ENCODE measurements at regions not wholly inside any gene's neighbourhood (a gene's known extent, or its start where the extent isn't known, plus 50 kb on each side); places are given as distances from the start of the nearest gene placed in this dataset.

DNA sequence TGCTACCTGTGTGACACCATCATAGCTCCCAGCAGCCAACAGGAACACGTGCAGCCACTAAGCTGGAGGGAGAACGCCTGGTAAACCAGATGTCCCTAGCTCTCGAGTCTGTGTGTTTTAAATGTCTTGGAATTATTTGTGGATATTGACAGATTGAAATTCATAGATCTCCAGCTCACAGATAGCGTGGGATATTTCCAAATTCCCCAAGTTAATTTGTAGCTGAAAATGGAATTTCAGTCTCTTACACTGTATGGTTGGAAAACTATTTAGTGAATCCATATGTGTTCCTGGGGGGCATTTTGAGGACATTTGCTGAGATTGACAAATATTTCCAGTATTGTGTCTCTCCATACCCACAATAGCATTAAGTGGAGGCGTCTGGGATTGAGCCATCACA lies 618.6 kb upstream of the TMEM132C start:
- DNase-seq (ENCODE audit: low spot score): no peak
- in situ Hi-C loops (cut with HindIII; ENCODE audit: low sequenced_read_pairs): no loop called here

DNA sequence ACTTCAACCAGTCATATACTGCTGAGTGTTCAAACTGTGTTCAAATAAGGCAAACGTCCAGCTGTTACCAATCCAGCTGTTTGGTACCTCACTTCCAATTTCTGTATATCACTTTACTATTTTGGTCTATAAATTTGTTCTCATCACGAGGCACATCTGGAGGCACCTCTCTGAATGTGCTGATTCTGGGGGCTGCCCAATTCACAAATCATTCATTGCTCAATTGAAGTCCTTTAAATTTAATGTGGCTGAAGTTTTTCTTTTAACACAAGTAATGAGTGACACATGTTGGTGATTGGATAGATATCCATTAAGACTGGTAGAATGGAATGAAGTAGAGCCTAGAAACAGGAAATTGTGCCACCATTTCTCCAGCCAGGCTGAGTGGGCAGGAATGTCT lies 617.0 kb upstream of the TMEM132C start:
- no peak for DNase-seq (ENCODE audit: low spot score)
- in situ Hi-C loops (cut with HindIII; ENCODE audit: low sequenced_read_pairs): no loop called here

DNA sequence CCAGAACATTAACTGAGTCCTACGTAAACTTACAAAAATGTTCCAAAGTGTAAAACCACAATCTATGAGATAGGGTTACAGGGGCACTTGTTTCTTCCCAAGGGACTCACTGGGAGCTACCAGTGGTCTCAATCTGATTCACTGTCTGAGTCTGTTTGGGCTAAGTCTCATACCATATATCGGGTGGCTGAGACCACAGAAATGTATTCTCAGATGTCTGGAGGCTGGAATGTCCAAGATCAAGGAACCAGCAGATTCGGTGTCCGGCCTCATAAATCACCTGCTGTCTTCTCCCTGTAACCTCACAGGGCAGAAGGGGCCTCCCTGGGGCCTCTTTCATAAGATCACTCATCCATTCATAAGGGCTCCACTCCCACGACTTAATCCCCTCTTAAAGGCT lies 616.3 kb upstream of the TMEM132C start:
- in situ Hi-C loops (cut with HindIII; ENCODE audit: low sequenced_read_pairs): no loop called here
- DNase-seq (ENCODE audit: low spot score): no peak

DNA sequence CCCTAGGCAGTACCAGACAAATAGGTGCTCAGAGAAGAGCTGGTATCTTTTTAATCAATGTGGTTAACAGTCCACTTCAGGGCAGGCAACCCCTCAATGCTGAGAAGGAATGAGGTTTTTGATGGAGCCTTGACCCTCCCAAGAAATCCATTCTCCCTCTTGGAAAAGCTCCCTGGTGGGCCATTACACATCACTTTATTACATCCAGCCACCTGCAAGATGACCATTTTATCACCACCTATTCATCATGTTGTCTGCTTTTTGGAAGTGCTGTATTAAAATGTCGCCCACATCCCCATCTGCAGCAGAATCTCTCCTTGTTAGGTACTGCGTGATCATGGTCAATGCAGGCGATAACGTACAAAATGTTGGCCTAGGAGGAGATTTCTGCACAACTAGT lies 614.7 kb upstream of the TMEM132C start:
- DNase-seq (ENCODE audit: low spot score): no peak
- in situ Hi-C loops (cut with HindIII; ENCODE audit: low sequenced_read_pairs): no loop called here

DNA sequence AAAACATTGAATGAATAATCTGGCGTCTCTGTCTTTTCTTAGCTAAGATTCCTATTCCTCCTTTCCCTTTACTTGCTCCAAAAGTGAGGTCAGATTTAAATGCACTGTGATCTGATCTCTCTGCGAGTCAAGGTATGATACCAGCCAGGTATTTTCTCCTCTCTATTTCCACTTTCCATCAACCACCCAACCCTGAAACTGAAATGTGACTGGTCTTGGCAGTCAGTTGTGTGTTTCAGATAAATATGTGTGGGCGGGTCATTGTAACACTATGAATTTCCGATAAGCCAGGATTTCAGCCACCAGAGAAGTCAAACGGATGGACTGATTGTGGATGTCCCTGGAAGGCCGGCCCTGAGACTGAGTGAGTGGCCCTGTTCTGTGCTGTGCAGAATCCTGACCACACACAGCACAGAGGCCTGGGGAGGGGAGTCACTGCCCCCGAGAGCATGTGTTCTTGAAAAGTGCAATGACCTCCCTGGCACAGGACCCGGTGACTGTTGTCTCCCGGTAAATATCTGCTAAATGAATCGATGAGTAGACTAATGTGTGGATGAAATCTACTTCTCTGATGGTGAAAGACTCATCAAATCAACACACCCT lies 612.5 kb upstream of the TMEM132C start:
- in situ Hi-C loops (cut with HindIII; ENCODE audit: low sequenced_read_pairs): no loop called here

DNA sequence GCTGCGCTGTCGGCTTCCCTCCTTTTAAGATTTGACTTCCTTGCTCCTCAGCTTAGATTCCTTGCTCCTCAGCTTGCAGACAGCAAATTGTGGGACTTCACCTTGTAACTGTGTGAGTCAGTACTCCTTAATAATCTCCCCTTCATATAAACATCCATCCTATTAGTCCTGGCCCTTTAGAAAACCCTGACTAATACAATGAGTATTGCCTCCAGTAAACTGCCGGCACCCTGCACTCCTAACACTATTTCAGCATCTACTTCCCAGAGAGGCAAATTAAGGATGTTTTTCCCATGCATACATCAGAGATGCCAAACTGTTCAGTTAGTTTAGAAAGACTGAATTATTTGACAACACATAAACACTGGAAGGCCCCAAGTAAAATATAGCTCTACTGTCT lies 611.3 kb upstream of the TMEM132C start:
- DNase-seq (ENCODE audit: low spot score): no peak
- in situ Hi-C loops (cut with HindIII; ENCODE audit: low sequenced_read_pairs): no loop called here

More for the DNA sequence above, 612.5 kb upstream of the TMEM132C start:
- DNase-seq (ENCODE audit: low spot score): no peak

DNA sequence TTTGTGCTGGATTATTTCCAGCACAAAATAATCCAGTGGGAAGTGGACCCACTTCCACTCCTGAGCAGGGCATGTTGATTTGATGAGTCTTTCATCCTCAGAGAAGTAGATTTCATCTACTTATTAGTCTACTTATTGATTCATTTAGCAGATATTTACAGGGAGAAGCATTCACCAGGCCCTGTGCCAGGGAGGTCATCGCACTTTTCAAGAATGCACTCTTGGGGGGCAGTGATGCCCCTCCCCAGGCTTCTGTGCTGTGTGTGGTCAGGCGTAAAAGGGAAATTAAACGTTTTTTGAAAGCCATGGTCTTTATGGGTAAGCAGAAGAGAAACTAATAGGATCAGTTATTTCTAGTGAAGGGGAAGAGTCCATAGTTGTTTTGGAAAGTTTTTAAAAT lies 610.7 kb upstream of the TMEM132C start:
- DNase-seq (ENCODE audit: low spot score): no peak
- in situ Hi-C loops (cut with HindIII; ENCODE audit: low sequenced_read_pairs): no loop called here

DNA sequence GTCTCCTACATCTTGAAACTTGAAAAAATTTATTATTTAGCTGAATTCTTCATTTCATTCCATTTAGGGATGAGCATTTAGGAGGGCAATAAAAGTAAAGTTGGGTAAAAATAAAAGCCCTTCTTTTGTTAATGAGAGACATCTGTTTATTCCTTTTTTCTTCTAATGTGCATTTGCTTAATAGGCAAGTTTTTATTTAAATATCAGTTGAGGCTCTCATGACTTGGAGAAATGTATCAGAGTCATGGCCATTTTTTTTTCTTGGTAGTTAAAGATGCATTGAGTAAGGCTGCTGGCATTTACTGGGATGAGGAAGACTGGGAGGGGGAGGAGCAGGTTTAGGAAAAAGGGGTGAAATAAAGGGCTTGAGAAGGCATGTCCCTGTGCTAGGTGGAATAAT lies 609.9 kb upstream of the TMEM132C start:
- DNase-seq (ENCODE audit: low spot score): no peak
- in situ Hi-C loops (cut with HindIII; ENCODE audit: low sequenced_read_pairs): no loop called here

DNA sequence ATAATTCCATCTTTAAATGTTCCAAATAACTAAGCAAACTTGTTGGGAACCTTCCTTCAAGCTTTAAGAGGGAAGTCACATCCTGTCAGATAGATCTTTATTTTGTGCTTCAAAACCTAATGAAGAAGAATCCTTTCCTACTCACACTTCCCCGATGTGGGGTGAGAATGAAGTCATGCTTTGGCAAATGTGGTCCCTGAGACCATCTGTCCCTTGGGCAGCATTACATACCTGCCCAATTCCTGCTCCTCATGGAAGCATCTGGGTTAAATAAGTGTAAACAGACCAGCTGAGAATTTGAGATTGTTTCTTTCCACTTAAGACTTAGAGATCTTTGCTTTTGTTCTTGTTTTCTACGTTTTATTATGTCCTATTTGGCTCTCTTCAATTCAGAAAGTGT lies 606.0 kb upstream of the TMEM132C start:
- DNase-seq (ENCODE audit: low spot score): peak; percentile 96
- in situ Hi-C loops (cut with HindIII; ENCODE audit: low sequenced_read_pairs): no loop called here

DNA sequence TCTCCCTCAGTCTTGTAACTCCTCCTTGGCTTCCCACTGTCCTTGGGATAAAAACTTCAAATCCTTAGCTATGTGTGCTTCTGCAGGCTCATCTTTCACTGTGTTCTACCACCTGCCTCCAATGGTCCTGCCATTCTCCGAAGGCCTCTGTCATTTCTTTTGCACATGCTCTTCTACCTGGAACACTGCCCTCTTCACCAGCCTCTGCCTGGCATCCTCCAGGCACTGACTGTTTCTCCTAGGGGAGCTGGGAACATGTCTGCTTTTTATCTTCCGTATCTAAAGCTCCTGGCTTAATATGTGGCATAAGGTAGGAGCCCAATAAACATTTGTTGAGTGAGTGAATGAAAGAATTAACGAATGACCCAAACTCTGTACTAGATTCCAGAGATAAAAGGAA lies 603.3 kb upstream of the TMEM132C start:
- DNase-seq (ENCODE audit: low spot score): peak; percentile 75
- in situ Hi-C loops (cut with HindIII; ENCODE audit: low sequenced_read_pairs): no loop called here

DNA sequence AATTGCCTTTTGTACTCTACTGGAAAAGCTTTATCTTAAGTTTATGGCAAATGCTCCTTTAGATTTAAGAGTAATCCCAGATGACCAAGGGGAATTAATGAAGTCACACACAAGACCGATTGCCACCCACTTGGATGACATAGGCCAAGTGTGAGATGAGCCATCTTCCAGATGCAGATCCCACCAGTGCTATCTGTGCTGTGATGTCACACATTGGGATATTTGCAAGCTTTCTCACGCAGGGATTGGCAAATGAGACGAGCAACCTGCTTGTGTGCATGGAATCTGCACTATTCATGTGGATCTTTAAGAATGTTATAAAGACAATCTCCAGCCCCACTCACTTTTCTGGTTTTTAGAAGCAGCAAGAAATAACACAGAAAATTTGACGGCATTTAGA lies 602.1 kb upstream of the TMEM132C start:
- in situ Hi-C loops (cut with HindIII; ENCODE audit: low sequenced_read_pairs): no loop called here
- DNase-seq (ENCODE audit: low spot score): no peak

DNA sequence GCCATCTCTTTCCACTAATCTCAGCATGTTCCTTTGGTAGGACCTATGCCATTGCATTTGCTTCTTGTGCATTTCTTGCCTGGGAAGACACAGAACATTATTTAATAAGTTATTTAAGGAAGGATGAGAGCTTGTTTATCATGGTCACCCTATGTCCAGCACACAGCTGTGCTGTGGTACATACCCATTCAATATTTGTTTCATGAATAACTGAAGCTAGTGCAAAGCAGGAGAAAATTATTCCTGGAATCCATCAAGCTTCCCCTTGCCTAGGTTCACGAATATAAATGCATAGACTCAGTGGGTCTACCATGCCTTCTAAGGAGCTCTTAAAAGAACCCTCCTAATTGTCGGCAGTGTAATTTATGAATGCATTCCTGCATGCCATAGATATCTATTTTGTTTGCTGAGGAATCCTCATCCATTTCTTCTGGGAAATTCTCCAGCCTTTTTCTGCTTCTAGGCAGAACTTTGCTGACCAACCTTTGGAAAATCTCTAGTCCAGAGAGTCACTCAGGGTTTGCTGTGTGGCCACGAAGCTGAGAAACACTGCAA lies 599.8 kb upstream of the TMEM132C start:
- DNase-seq (ENCODE audit: low spot score): no peak
- in situ Hi-C loops (cut with HindIII; ENCODE audit: low sequenced_read_pairs): no loop called here

DNA sequence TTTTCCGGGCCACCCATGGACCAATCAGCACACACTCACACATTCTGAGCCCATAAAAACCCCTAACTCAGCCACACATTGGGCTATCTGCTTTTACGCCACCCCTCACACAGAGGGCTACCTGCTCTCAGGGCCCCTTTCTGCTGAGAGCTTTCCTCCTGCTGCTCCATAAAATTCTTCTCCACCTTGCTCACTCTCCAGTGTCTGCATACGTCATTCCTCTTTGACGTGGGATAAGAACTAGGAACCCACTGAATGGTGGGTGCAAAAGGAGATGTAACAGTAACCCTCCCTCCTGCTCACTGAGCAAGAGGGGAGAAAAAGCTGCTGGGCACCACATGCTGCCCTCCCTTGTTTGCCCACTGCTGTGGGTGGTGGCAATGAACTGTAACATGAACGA lies 596.7 kb upstream of the TMEM132C start:
- in situ Hi-C loops (cut with HindIII; ENCODE audit: low sequenced_read_pairs): no loop called here

DNA sequence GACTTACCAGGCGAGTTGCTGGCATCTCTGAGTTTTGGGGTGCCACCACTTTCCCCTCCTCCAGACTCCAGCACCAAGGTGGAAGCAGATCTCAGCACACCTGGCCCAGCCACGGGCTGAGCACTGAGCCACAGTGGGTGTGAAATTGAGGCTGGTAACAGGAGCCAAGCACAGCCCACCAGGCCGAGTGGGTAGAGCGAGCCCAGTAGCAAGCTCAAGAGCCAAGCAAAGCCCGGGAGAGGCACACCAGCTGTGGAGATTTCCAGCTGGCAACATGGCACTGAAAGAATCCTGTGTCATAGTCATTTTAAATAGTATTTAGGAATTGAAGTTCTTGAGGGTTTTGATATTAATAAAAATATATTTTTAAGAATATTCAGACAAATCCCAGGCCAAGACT lies 596.2 kb upstream of the TMEM132C start:
- no peak for DNase-seq (ENCODE audit: low spot score)
- in situ Hi-C loops (cut with HindIII; ENCODE audit: low sequenced_read_pairs): no loop called here

More for the DNA sequence above, 596.7 kb upstream of the TMEM132C start:
- no peak for DNase-seq (ENCODE audit: low spot score)

DNA sequence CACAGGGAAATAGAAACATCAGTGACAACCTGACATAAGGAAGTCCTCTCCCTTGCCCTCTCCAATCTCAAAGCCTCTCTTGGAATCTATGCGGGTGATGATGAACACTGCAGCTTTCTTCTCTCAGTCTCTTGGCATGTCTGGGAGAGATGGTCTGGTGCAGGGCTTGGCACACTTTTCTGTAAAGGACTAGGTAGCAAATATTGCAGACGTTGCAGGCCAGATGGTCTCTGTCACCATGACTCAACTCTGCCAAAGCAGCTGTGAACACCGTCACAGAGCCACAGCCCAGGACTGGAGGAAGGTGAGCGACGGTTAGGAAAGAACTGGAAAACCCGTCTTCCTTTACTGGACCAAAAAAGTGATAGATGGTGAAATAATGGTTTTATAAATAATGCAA lies 591.0 kb upstream of the TMEM132C start:
- DNase-seq (ENCODE audit: low spot score): peak; percentile 54
- in situ Hi-C loops (cut with HindIII; ENCODE audit: low sequenced_read_pairs): no loop called here

DNA sequence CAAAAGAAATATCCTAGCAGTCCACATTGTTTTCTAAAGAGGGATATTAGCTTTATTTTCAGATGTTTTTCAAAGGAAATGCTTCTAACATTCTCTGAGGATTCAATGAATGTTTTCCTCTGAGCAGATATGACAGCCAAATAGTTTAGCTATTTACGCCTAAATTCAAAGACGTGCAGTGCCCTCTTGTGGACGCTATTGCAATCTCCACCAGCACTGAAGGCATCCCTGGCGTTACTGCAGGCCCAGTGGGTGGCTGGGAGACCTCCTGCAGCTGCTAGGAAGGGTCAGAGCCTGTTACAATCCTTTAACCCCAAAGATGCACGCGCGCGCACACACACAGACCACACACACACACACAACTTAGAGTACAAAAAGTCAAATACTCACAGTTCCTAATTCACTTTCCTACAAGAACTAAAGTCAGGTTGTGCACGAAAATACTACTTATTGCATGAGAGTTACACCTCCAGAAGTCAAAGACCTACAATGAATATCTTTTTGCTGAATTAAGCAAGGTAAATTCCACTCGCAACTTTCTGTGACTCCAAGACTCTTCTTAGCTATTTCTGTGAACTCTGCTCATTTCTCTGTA lies 589.3 kb upstream of the TMEM132C start:
- in situ Hi-C loops (cut with HindIII; ENCODE audit: low sequenced_read_pairs): no loop called here
- peak; percentile 94 for DNase-seq (ENCODE audit: low spot score)

DNA sequence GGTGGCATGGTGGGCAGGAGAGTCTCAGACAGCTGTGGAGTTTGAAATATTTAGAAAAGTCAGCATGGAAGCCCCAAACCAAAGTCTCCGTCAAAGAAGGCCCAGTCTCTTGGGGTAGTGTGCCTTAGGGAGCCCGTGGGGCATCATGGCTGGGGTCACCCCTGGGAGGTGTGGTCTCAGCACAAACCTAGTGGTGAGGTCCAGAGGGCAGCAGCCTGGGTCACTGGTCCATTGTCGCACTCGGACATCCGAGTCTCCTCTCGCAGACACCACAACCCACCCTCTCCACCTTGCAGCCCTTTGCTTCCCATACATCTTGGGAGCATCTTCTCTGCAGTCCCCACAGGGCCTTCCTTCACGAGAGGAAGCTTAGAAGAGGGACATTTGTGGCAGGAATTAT lies 588.0 kb upstream of the TMEM132C start:
- DNase-seq (ENCODE audit: low spot score): no peak
- in situ Hi-C loops (cut with HindIII; ENCODE audit: low sequenced_read_pairs): no loop called here

DNA sequence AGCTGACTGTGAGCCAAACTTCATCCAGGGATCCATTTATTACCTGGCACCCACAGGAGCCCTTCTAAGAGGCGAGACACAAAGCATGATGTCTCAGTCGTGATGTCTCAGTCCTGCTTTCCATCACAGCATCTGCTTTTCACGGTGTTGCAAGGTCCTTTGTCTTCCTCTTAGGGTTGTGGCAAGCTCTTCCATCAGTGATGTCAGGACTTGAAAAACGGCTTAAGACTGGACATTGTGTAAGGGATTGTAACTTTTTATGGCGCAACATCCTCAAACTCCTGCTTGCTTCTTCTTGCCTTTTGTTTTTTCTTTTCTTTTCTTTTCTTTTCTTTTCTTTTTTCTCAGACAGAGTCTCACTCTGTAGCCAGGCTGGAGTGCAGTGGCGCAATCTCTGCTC lies 586.5 kb upstream of the TMEM132C start:
- in situ Hi-C loops (cut with HindIII; ENCODE audit: low sequenced_read_pairs): no loop called here
- DNase-seq (ENCODE audit: low spot score): no peak

DNA sequence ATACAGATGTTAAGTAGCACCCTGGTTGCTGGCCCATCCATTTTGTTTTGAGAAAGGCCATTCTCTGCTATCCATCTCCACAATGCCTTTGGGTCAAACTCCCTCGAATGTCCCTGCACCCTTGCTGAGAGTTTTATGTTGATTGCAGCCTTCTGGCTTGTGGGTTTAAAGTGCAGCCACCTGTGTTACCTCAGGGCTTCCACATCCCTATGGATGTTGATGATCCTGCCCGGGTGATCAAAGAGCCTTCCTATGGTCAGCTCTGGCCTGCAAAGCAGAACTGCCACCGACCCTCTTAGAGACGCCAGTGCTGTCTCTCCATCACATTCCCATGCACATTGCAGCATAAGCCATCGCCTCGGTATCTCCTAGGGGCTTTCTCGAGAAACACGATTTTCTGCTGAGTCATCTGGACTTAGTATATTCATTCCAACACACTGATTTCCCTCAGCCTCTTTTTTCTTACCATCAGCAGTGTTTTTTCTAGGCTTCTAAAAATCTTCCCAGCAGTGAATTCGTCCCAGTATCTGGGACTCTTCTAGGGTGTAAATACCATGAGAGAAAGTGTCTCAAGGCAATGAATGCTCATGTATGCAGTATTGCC lies 585.7 kb upstream of the TMEM132C start:
- in situ Hi-C loops (cut with HindIII; ENCODE audit: low sequenced_read_pairs): no loop called here
- no peak for DNase-seq (ENCODE audit: low spot score)

DNA sequence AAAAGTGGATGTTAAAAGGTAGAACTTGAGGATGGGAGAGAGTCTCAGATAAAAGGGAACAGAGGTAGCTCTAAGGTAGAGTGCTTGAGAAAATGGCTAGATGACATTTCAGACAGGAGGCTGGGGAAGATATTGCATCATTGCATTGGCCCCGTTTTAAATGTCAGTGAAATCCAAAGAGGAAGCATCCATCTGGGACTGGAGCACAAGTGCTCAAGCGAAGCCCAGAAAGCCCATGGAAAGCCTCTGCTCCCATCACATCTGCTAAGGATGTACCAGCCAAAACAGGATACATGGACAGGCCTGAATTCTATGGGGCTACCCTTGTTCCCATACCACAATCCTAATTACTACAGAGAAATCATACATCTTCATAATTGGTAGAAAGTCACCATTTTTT lies 581.5 kb upstream of the TMEM132C start:
- in situ Hi-C loops (cut with HindIII; ENCODE audit: low sequenced_read_pairs): no loop called here

DNA sequence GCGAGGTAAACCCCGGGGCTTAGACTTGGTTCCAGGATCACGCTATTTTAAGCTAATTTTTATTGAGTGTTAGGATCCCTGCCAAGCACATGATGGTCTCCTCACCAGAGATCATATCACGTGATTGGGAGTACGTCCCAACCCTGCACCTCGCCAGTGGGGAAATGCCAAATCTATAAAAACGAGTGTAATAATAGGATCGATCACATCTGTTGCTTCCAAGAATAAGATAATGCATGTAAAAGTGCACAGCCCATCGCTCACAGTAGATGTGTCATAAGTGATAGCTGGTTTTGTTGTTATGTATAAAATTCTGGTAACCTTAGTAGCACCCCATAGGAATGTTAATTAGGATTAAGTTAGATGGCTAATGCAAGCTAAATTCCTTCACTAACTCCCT lies 581.0 kb upstream of the TMEM132C start:
- DNase-seq (ENCODE audit: low spot score): peak; percentile 89
- in situ Hi-C loops (cut with HindIII; ENCODE audit: low sequenced_read_pairs): no loop called here

More for the DNA sequence above, 581.5 kb upstream of the TMEM132C start:
- DNase-seq (ENCODE audit: low spot score): peak; percentile 95

Measured in G401 (cell line).